GM21447 (cell line): ENCODE measurements at regions not wholly inside any gene's neighbourhood (a gene's known extent, or its start where the extent isn't known, plus 50 kb on each side); places are given as distances from the start of the nearest gene placed in this dataset.
A peak's percentile ranks its signal among the peaks of the same experiment; 100 is the strongest.

Source experiments
- ATAC-seq: cut with Tn5 transposase; IDR thresholded peaks from one replicate; pipeline ENCODE4 v1.9.1; 2021; ENCODE audit not compliant: unreplicated experiment

- ATAC-seq: no peak
Measured at GRCh38 chr13:31956980-31957644, 74.5 kb upstream of the FRY start.

- no peak for ATAC-seq
Measured at GRCh38 chr13:31957772-31958171, 73.8 kb upstream of the FRY start.

DNA sequence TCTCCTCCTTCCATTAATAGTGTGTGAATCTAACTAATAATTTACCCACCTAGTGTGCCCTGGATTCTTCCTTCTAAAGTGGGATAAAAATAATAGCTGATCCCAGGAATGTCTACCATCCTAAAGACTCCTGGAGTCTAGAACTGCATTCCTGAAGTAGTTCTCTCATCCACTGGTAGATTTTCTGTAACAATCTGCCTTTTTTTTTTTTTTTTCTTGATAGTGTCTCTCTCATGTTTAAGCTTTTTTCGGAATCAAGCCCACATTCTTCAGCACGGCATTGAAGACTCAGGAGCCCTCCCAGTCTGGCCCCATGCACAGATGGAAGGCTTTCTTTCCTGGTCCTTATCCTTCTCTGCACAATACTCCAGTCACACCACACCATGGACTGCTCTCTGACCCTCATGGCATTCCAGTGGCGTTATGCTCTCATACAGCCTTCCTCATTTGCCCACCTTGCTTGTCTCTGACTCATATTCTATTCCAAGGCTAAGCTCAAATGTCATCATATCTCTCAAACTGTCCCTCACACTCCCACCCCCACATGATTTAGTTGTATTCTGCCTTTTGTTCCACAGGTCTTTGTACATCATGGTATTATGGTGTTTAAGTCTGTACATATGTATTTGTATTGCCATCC, 68.7 kb upstream of the FRY start:
- ATAC-seq: no peak

DNA sequence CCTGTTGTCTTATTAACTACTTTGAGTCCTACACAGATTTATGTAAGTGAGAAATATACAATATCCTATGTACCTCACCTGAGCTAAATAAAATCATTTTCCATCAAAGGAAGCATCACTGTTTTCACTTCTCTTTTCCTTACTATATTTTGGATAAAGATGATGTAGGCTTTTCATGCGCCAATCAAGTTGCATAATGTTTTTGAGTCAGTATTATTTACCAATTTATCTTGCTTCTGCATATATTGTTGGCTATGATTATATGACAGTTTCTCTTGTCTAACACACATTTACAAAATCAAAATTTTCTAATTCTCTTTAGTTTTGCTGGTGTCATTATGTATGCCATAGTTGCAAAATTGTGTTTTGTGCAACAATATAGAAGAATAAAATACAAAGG, 67.9 kb upstream of the FRY start:
- no peak for ATAC-seq

DNA sequence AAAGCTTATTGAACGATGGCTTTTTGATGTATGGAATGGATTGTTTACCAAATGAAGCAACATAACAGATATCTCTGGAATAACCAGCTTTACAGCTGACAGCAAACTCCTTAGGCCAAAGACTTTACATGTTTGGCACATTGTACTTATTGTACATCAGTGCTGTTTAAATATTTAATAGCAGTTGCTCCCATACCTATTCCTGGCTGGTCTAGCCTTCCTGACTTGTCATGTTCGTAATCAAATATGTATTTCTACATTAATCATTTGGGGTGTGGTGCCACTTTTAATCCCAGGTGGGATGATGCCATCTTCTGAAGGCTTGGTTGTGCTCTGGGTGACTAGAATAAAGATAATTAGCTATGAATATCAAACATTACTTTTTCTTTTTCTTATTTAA, 67.4 kb upstream of the FRY start:
- no peak for ATAC-seq

- ATAC-seq: peak; percentile 95
Measured at GRCh38 chr13:31965361-31966066, 66.1 kb upstream of the FRY start.

DNA sequence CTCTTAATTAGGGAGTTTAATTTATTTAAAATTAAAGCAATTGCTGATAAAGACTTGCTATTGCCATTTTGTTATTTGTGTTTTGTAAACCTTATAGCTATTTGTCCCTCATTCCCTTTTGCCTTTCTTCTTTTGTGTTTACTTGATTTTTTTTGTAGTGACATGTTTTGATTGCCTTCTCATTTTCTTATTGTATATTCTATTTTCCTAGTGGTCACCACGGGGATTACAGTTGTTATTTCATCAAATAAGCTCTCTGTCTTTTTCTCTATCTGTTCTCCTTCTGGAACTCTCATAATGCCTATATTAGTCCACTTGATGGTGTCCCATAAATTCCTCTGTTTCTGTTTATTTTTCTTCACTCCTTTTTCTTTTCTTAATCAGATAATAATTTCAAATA, 64.4 kb upstream of the FRY start:
- ATAC-seq: no peak

GRCh38 chr13:31968473-31968872, 63.1 kb upstream of the FRY start:
- no peak for ATAC-seq

DNA sequence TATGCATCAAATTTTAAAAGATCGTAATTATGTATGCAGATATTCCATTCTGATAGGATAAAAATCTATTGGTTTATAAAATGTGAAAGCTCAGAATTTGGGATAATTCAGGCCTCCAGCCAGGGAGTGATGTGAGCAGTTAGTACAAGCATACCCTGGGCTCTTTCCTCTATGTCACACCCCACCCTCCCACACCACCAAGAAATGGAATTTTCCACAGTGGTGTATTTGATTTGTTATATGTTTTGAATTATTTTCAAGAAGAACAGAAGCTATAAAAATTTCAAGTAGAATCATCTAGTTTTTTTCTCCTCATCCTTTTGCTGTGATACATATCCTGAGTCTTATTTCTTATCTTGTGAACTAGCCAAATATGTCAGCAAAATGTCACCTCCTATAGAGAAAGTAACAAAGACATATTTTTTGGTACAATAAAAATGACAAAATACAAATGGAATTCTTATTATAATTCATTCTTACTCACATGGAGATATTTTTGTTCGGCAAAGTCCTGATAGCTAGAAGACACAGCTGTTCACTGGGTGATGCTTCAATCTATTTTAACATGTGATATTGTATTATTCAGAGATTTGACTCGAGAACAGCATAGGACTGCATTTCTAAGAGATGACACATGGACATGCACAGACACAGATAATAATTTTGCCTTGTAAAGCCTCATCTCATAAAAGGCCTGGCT, 61.2 kb upstream of the FRY start:
- ATAC-seq: no peak

DNA sequence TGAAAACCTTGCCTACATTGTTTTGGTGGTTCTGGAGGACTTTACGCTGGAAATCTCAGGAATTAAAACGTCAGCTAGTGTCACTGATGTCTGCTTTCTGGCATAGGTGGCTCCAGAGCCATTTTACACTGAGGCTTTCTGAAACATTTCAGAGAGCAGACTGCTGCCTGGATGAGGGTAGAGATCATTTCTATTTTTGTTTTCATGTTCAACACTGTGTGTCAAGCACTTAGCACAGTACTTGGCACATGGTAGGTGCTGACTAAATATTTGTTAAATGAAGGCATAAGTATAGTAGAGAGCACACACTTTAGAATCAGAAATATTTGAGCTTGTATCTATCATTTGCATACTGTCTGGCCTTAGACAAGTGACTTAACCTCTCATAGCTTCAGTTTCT, 59.1 kb upstream of the FRY start:
- no peak for ATAC-seq

- no peak for ATAC-seq
Measured at GRCh38 chr13:31978021-31978420, 53.6 kb upstream of the FRY start.

DNA sequence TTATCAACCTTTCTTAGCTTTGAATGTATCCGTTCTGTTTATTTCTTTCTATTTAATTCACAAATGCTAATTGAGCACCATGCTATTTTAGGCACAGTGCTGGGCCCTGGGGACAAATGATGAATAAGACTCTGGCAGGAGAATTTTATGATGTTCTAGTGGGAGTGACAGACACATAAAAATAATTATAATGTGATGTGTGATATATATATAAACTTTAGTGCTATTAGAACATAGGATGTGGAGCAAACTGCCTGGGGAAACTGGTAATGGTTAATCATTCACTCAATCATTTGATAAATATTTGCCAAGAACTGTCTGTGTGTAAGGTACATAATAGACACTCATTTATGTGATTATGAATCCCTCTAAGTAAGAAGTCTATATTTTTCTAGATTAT, 50.7 kb upstream of the FRY start:
- no peak for ATAC-seq
